Mesothelial cell of epicardium (in vitro differentiated cells): ENCODE measurements at regions not wholly inside any gene's neighbourhood (a gene's known extent, or its start where the extent isn't known, plus 50 kb on each side); places are given as distances from the start of the nearest gene placed in this dataset.

ENCODE experiments used
- DNase-seq, 2 experiments: peaks; one replicate each; pipeline ENCODE4 v3.0.0; 2021; ENCODE audit warnings: low spot score in 2 of 2; ENCODE audit not compliant: unreplicated experiment in 2 of 2
- H3K27ac Mint-ChIP-seq: 2 replicates; pipeline ENCODE4 v1.8.0; 2021; ENCODE audit warnings: mixed read lengths
- H3K27me3 Mint-ChIP-seq: 2 replicates; pipeline ENCODE4 v1.8.0; 2021; ENCODE audit warnings: low read depth, mixed read lengths
- H3K36me3 Mint-ChIP-seq: 2 replicates; pipeline ENCODE4 v1.8.0; 2021; ENCODE audit warnings: mixed read lengths
- H3K4me1 Mint-ChIP-seq: 2 replicates; pipeline ENCODE4 v1.8.0; 2021; ENCODE audit warnings: mixed read lengths
- H3K4me3 Mint-ChIP-seq: 2 replicates; pipeline ENCODE4 v1.8.0; 2021; ENCODE audit warnings: mild to moderate bottlenecking, moderate library complexity, mixed read lengths
- H3K9me3 Mint-ChIP-seq: 2 replicates; pipeline ENCODE4 v1.8.0; 2021; ENCODE audit warnings: mixed read lengths
- TF ChIP-seq, protein P1 (sequence below): fragments of 200-600 bp; sonication (generic); IDR thresholded peaks from one replicate; pipeline ENCODE4 v1.5.0; 2021; ENCODE audit warnings: antibody characterized with exemption; ENCODE audit not compliant: unreplicated experiment

DNA sequence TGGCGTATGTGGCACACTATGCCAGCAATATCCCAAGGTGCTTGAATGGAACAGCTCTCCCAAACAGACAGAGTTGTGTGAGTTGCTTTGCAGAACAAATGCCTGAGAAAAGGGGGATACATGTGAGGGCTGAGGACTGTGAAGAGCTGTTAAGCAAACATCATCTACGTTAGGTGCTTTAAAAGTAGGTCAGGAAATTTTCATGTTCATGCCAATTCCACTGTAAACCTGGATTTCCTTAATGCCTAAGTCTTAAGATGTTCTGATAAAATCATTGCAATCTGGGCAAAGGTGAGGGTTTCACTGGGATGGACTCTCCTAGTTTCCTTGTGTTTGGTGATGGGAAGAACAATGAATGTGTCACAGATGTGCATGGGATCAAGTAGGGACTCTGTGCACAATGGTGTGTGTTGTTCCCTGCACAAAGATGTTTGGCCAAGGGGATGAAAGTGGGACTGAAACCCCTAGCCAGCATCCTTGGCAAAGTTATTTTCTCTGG, 227.9 kb downstream of the KTN1 start:
- Mint-ChIP-seq H3K27me3 (peaks cover 9% of the 10 kb centered on the region), H3K4me1 (peaks cover 19% of the 10 kb centered on the region), H3K4me3 (no peak overlapping the region), H3K9me3 (peaks cover 24% of the 10 kb centered on the region), H3K27ac (no peak overlapping the region), H3K36me3 (no peaks in the 10 kb centered on the region)
- TF ChIP-seq, protein P1, sequence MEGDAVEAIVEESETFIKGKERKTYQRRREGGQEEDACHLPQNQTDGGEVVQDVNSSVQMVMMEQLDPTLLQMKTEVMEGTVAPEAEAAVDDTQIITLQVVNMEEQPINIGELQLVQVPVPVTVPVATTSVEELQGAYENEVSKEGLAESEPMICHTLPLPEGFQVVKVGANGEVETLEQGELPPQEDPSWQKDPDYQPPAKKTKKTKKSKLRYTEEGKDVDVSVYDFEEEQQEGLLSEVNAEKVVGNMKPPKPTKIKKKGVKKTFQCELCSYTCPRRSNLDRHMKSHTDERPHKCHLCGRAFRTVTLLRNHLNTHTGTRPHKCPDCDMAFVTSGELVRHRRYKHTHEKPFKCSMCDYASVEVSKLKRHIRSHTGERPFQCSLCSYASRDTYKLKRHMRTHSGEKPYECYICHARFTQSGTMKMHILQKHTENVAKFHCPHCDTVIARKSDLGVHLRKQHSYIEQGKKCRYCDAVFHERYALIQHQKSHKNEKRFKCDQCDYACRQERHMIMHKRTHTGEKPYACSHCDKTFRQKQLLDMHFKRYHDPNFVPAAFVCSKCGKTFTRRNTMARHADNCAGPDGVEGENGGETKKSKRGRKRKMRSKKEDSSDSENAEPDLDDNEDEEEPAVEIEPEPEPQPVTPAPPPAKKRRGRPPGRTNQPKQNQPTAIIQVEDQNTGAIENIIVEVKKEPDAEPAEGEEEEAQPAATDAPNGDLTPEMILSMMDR, result no peak
- no peak for DNase-seq

- H3K36me3 Mint-ChIP-seq, result no peaks in the 10 kb centered on the region
- DNase-seq, result no peak
- H3K9me3 Mint-ChIP-seq, result peaks cover 40% of the 10 kb centered on the region
- H3K4me1 Mint-ChIP-seq, result no peaks in the 10 kb centered on the region
- H3K27ac Mint-ChIP-seq, result no peak overlapping the region
- TF ChIP-seq, protein P1, result no peak
- no peak overlapping the region for H3K4me3 Mint-ChIP-seq
- peaks cover 9% of the 10 kb centered on the region for H3K27me3 Mint-ChIP-seq
These were observed 233.6 kb downstream of the KTN1 start for GRCh38 chr14:55813630-55814029.

DNA sequence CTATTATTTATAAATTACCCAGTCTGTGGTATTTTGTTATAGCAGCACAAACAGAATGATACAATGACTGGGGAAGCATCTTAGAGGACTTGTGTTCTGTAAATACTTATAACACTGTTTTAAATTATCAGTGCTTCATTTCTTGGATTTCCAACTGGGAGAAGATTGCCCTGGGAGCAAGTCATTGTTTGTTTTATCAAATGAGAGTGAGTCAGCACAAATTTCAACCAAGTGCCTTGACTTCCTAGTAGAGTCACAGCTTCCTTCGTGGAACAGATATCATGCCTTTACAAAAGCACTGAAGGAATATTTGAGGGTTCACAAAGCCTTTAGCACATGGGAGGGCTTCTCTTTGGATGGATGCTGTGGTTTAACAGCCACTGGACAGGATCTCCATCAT, 234.1 kb downstream of the KTN1 start:
- Mint-ChIP-seq H3K4me3 (no peak overlapping the region), H3K36me3 (no peaks in the 10 kb centered on the region), H3K4me1 (no peaks in the 10 kb centered on the region), H3K27ac (no peak overlapping the region), H3K9me3 (peaks cover 40% of the 10 kb centered on the region), H3K27me3 (peaks cover 9% of the 10 kb centered on the region)
- TF ChIP-seq, protein P1, result no peak
- DNase-seq, result no peak

DNA sequence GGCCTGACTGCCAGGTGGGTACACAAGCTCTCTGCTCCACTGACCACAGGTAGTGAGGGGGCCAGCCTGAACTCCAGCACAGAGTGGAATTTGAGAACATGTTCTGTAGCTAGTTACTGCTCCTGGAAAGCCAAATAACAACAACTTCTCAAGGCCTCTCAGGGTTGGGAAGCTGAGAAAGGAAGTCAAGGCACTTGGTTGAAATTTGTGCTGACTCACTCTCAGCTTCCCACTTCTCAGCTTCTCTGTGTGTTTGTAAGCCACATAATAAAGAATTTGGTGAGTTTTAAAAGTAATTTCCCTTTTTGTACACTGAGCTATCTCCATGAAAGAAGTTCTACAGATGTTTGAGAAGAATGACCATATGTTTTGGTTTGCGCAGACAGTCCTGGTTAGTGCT, 234.9 kb downstream of the KTN1 start:
- Mint-ChIP-seq H3K36me3 (no peaks in the 10 kb centered on the region), H3K9me3 (peaks cover 40% of the 10 kb centered on the region), H3K4me3 (no peak overlapping the region), H3K4me1 (no peaks in the 10 kb centered on the region), H3K27ac (no peak overlapping the region), H3K27me3 (peaks cover 9% of the 10 kb centered on the region)
- TF ChIP-seq, protein P1, result no peak
- no peak for DNase-seq

DNA sequence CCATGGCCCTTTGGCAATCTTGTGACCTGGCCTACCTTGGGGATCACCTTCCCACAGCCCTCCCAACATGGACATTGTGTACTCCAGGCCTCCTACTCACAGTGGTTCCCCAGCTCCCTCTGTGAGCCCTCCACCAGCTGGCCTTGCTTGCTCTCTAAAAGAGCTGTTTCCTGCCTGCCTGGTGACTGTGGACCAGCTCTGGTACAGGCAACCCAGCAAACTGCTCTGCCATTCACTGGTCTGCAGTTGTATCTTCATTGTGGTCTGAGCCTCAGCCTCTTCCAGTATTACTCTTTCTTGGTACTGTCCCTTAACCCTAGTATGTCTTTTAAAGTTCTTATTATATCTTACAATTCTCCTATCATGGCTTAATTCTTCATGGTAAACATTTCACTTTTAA, 236.2 kb downstream of the KTN1 start:
- H3K4me1 Mint-ChIP-seq, result no peaks in the 10 kb centered on the region
- TF ChIP-seq, protein P1, result no peak
- no peak overlapping the region for H3K4me3 Mint-ChIP-seq
- H3K9me3 Mint-ChIP-seq, result peaks cover 34% of the 10 kb centered on the region
- H3K27ac Mint-ChIP-seq, result no peak overlapping the region
- H3K27me3 Mint-ChIP-seq, result peaks cover 7% of the 10 kb centered on the region
- H3K36me3 Mint-ChIP-seq, result no peaks in the 10 kb centered on the region
- DNase-seq, result no peak
